HepG2 (cell line): ENCODE measurements at regions not wholly inside any gene's neighbourhood (a gene's known extent, or its start where the extent isn't known, plus 50 kb on each side); places are given as distances from the start of the nearest gene placed in this dataset.

Experiments used
- AGO2 ChIP-seq: fragments of 200-400 bp; formaldehyde crosslinking; optimal IDR thresholded peaks from 2 replicates; pipeline ENCODE3; 2017; ENCODE audit warnings: mild to moderate bottlenecking, low read depth, low read length, moderate library complexity
- EP300 ChIP-seq, 3 experiments: sonication (generic) in 1 of 3; formaldehyde crosslinking in 1 of 3; IDR thresholded peaks; 2 replicates each; pipeline versions ENCODE4 v1.5.1 to v1.6.1; 2011 to 2020; ENCODE audit warnings: low read depth in 2 of 3, low read length in 2 of 3, borderline replicate concordance in 1 of 3, improper control_type of control experiment in 1 of 3, mild to moderate bottlenecking in 1 of 3, missing genetic modification reagents in 1 of 3, moderate library complexity in 1 of 3
- ESRRA ChIP-seq: sonication (generic); formaldehyde crosslinking; IDR thresholded peaks from 2 replicates; pipeline ENCODE4 v1.5.1; 2020; ENCODE audit warnings: mild to moderate bottlenecking, low read depth, missing genetic modification reagents
- FOXA1 ChIP-seq, 2 experiments: fragments of 450-650 bp in 1 of 2; sonication (generic) in 1 of 2; formaldehyde crosslinking in 1 of 2; IDR thresholded peaks; 2 replicates each; pipeline versions ENCODE4 v1.4.0 to v1.6.1; 2016 to 2020; ENCODE audit warnings: missing genetic modification reagents in 1 of 2
- FOXJ3 ChIP-seq: sonication (generic); formaldehyde crosslinking; IDR thresholded peaks from 2 replicates; pipeline ENCODE4 v1.4.0; 2020; ENCODE audit warnings: missing genetic modification reagents, mild to moderate bottlenecking, borderline replicate concordance
- POLR2G ChIP-seq: fragments of 200-400 bp; formaldehyde crosslinking; IDR thresholded peaks from 2 replicates; pipeline ENCODE4 v1.6.1; 2018; ENCODE audit warnings: mild to moderate bottlenecking, low read depth, low read length, moderate library complexity
- RFX5 ChIP-seq: IDR thresholded peaks from 2 replicates; pipeline ENCODE4 v1.6.1; 2011; ENCODE audit warnings: low read depth, low read length, improper control_type of control experiment
- ZBTB42 ChIP-seq: sonication (generic); formaldehyde crosslinking; IDR thresholded peaks from 2 replicates; pipeline ENCODE4 v1.5.0; 2020; ENCODE audit warnings: mild to moderate bottlenecking, missing genetic modification reagents
- ZC3H4 ChIP-seq: sonication (generic); formaldehyde crosslinking; IDR thresholded peaks from 2 replicates; pipeline ENCODE4 v1.4.0; 2020; ENCODE audit warnings: missing genetic modification reagents, borderline replicate concordance
- TF ChIP-seq, protein P1 (sequence below): sonication (generic); formaldehyde crosslinking; IDR thresholded peaks from 2 replicates; pipeline ENCODE4 v1.4.0; 2020; ENCODE audit warnings: missing genetic modification reagents, borderline replicate concordance
- TF ChIP-seq, protein P2 (sequence below): sonication (generic); formaldehyde crosslinking; IDR thresholded peaks from 2 replicates; pipeline ENCODE4 v1.5.0; 2020; ENCODE audit warnings: mild to moderate bottlenecking, missing genetic modification reagents, moderate library complexity

DNA sequence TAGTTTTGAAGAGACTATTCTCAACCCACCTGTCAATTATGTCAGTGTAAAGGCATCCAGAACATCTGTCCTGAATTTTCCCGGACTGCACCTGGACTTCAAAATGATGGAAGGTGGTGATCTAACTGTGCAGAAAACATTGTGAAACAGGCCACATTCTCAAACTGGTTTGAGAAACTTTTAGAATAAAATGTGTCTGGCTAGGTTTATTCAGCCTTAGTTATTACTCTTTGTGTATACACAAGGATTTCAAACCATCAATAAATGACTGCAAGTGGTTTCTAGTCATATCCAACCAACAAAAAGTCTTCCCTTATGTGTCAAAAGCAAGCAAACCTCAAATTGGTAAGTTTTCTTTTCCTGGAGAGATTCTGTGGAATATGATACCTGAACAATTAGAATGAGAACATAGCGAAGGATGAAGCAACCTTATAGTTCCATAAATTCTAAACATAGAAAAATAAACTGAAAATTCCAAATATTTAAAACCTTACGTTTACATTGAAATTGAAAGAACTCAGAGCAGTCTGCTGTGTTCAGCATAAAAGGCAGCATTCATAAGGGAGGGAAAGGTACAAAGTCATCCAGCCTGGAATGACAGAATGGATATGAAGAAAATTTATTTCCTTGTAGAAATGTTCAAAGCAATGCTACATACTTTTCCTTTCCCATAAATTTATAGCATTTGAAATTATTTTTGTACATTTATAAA is 306.6 kb upstream of the TGFBR2 start:
- TF ChIP-seq FOXA1 (IDR thresholded peaks at IDR 0.05) (no peak), FOXA1 (CRISPR knock-in tag; IDR thresholded peaks at IDR 0.05) (no peak), AGO2 (no peak), RFX5 (no peak), EP300 (IDR thresholded peaks at IDR 0.05; ENCODE audit: low read depth in 2 of 2, low read length in 2 of 2) (no peak), EP300 (CRISPR knock-in tag; IDR thresholded peaks at IDR 0.05; ENCODE audit: borderline replicate concordance) (no peak), ESRRA (no peak), POLR2G (no peak), ZBTB42 (CRISPR knock-in tag) (no peak), ZC3H4 (CRISPR knock-in tag) (no peak), FOXJ3 (CRISPR knock-in tag) (no peak)
- TF ChIP-seq, protein P1, sequence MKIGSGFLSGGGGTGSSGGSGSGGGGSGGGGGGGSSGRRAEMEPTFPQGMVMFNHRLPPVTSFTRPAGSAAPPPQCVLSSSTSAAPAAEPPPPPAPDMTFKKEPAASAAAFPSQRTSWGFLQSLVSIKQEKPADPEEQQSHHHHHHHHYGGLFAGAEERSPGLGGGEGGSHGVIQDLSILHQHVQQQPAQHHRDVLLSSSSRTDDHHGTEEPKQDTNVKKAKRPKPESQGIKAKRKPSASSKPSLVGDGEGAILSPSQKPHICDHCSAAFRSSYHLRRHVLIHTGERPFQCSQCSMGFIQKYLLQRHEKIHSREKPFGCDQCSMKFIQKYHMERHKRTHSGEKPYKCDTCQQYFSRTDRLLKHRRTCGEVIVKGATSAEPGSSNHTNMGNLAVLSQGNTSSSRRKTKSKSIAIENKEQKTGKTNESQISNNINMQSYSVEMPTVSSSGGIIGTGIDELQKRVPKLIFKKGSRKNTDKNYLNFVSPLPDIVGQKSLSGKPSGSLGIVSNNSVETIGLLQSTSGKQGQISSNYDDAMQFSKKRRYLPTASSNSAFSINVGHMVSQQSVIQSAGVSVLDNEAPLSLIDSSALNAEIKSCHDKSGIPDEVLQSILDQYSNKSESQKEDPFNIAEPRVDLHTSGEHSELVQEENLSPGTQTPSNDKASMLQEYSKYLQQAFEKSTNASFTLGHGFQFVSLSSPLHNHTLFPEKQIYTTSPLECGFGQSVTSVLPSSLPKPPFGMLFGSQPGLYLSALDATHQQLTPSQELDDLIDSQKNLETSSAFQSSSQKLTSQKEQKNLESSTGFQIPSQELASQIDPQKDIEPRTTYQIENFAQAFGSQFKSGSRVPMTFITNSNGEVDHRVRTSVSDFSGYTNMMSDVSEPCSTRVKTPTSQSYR = no peak
- TF ChIP-seq, protein P2, sequence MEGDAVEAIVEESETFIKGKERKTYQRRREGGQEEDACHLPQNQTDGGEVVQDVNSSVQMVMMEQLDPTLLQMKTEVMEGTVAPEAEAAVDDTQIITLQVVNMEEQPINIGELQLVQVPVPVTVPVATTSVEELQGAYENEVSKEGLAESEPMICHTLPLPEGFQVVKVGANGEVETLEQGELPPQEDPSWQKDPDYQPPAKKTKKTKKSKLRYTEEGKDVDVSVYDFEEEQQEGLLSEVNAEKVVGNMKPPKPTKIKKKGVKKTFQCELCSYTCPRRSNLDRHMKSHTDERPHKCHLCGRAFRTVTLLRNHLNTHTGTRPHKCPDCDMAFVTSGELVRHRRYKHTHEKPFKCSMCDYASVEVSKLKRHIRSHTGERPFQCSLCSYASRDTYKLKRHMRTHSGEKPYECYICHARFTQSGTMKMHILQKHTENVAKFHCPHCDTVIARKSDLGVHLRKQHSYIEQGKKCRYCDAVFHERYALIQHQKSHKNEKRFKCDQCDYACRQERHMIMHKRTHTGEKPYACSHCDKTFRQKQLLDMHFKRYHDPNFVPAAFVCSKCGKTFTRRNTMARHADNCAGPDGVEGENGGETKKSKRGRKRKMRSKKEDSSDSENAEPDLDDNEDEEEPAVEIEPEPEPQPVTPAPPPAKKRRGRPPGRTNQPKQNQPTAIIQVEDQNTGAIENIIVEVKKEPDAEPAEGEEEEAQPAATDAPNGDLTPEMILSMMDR (CRISPR knock-in tag) = no peak
